ENCODE measurements at regions not wholly inside any gene's neighbourhood (a gene's known extent, or its start where the extent isn't known, plus 50 kb on each side); places are given as distances from the start of the nearest gene placed in this dataset.

DNA sequence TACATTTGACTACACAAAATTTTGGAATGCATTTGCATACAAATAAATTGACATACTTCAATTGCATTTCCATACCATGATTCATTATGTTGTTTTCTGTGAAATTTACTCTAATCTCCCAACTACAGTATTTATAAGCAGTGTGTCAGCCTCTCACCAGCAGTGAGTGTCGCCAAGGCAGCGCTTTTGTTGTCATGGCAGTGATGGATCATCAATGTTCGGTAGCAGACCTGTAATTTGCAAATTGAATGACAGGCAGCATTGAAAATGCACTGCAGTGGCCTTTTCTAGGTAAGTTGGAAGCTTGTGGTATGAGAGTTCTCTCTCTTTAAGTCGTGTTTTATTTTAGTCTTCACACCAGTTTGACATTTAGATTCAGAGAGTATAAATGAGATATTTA is 534.1 kb downstream of the PCDH17 start:
- Mint-ChIP-seq H3K27ac (no peak overlapping the region), H3K4me3 (no peak overlapping the region), H3K9me3 (ENCODE audit: insufficient read depth) (no peaks in the 10 kb centered on the region), H3K4me1 (no peaks in the 10 kb centered on the region), H3K27me3 (no peaks in the 10 kb centered on the region)
- Histone ChIP-seq H3K4me2 (replicated peaks; ENCODE audit: low read depth, low read length, poor library complexity, severe bottlenecking) (no peak overlapping the region), H3K4me1 (ENCODE audit: control insufficient read depth in 2 of 2, insufficient read depth in 2 of 2, low read length in 2 of 2) (no peaks in the 10 kb centered on the region), H3K27ac (ENCODE audit: low read length in 2 of 2) (no peak overlapping the region), H3K27me3 (replicated peaks in 1 of 4; ENCODE audit: control extremely low read depth in 1 of 4, control insufficient read depth in 3 of 4, insufficient read depth in 4 of 4, low read length in 3 of 4) (no peaks in the 10 kb centered on the region), H3K9ac (ENCODE audit: low read length) (no peak overlapping the region), H3K4me3 (ENCODE audit: control extremely low read depth in 1 of 5, extremely low read depth in 1 of 5, insufficient read depth in 1 of 5, low read depth in 2 of 5, low read length in 4 of 5) (no peak overlapping the region), H4K20me1 (ENCODE audit: control insufficient read depth, insufficient read depth, low read length, poor library complexity, severe bottlenecking) (no peaks in the 10 kb centered on the region), H2AFZ (ENCODE audit: insufficient read depth, low read depth, low read length, poor library complexity, severe bottlenecking) (no peak overlapping the region), H3K36me3 (replicated peaks in 1 of 2; ENCODE audit: control extremely low read depth in 1 of 2, control insufficient read depth in 1 of 2, extremely low read depth in 1 of 2, insufficient read depth in 2 of 2, low read length in 1 of 2) (no peaks in the 10 kb centered on the region), H3K79me2 (ENCODE audit: control insufficient read depth, insufficient read depth, low read length) (no peaks in the 10 kb centered on the region), H3K9me3 (ENCODE audit: control extremely low read depth in 1 of 3, control insufficient read depth in 2 of 3, insufficient read depth in 1 of 3, low read length in 2 of 3) (no peaks in the 10 kb centered on the region)
- 94% methylated on average over 3 of the region's 4 CpGs for WGBS (ENCODE audit: insufficient coverage)
- ChIA-PET POLR2A (no interaction called here), CTCF (no interaction called here)
- intact Hi-C loops (cut with micrococcal nuclease) = no loop called here
- no peak for DNase-seq
- no peak for TF ChIP-seq EZH2 (IDR thresholded peaks at IDR 0.05; ENCODE audit: borderline replicate concordance, insufficient read depth, low read depth, low read length, poor library complexity, severe bottlenecking)
- no peak for ATAC-seq (ENCODE audit: low read depth)

- POLR2A ChIA-PET = no interaction called here
- CTCF ChIA-PET = no interaction called here
- Histone ChIP-seq H3K36me3 (replicated peaks in 1 of 2; ENCODE audit: control extremely low read depth in 1 of 2, control insufficient read depth in 1 of 2, extremely low read depth in 1 of 2, insufficient read depth in 2 of 2, low read length in 1 of 2) (no peaks in the 10 kb centered on the region), H3K4me3 (ENCODE audit: control extremely low read depth in 1 of 5, extremely low read depth in 1 of 5, insufficient read depth in 1 of 5, low read depth in 2 of 5, low read length in 4 of 5) (no peak overlapping the region), H3K4me2 (replicated peaks; ENCODE audit: low read depth, low read length, poor library complexity, severe bottlenecking) (no peak overlapping the region), H3K9me3 (ENCODE audit: control extremely low read depth in 1 of 3, control insufficient read depth in 2 of 3, insufficient read depth in 1 of 3, low read length in 2 of 3) (peaks cover 0 to 16% (median 6%) of the 10 kb centered on the region in 3 donors), H2AFZ (ENCODE audit: insufficient read depth, low read depth, low read length, poor library complexity, severe bottlenecking) (no peak overlapping the region), H3K4me1 (ENCODE audit: control insufficient read depth in 2 of 2, insufficient read depth in 2 of 2, low read length in 2 of 2) (no peaks in the 10 kb centered on the region), H3K79me2 (ENCODE audit: control insufficient read depth, insufficient read depth, low read length) (no peaks in the 10 kb centered on the region), H3K9ac (ENCODE audit: low read length) (no peak overlapping the region), H3K27ac (ENCODE audit: low read length in 2 of 2) (no peak overlapping the region), H3K27me3 (replicated peaks in 1 of 4; ENCODE audit: control extremely low read depth in 1 of 4, control insufficient read depth in 3 of 4, insufficient read depth in 4 of 4, low read length in 3 of 4) (no peaks in the 10 kb centered on the region), H4K20me1 (ENCODE audit: control insufficient read depth, insufficient read depth, low read length, poor library complexity, severe bottlenecking) (no peaks in the 10 kb centered on the region)
- H3K4me1 Mint-ChIP-seq = no peaks in the 10 kb centered on the region
- WGBS (ENCODE audit: insufficient coverage) = 88% methylated on average over 2 of the region's 3 CpGs
- H3K4me3 Mint-ChIP-seq = no peak overlapping the region
- intact Hi-C loops (cut with micrococcal nuclease) = no loop called here
- no peaks in the 10 kb centered on the region for H3K27me3 Mint-ChIP-seq
- DNase-seq (no peak), ATAC-seq (ENCODE audit: low read depth) (no peak)
- H3K9me3 Mint-ChIP-seq (ENCODE audit: insufficient read depth) = peaks cover 5% of the 10 kb centered on the region
- no peak for TF ChIP-seq EZH2 (IDR thresholded peaks at IDR 0.05; ENCODE audit: borderline replicate concordance, insufficient read depth, low read depth, low read length, poor library complexity, severe bottlenecking)
- TF ChIP-seq, protein P1, sequence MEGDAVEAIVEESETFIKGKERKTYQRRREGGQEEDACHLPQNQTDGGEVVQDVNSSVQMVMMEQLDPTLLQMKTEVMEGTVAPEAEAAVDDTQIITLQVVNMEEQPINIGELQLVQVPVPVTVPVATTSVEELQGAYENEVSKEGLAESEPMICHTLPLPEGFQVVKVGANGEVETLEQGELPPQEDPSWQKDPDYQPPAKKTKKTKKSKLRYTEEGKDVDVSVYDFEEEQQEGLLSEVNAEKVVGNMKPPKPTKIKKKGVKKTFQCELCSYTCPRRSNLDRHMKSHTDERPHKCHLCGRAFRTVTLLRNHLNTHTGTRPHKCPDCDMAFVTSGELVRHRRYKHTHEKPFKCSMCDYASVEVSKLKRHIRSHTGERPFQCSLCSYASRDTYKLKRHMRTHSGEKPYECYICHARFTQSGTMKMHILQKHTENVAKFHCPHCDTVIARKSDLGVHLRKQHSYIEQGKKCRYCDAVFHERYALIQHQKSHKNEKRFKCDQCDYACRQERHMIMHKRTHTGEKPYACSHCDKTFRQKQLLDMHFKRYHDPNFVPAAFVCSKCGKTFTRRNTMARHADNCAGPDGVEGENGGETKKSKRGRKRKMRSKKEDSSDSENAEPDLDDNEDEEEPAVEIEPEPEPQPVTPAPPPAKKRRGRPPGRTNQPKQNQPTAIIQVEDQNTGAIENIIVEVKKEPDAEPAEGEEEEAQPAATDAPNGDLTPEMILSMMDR (IDR thresholded peaks at IDR 0.05) = no peak
- no peak overlapping the region for H3K27ac Mint-ChIP-seq
Observed at GRCh38 chr13:58181111-58181510, 549.6 kb downstream of the PCDH17 start.
